ENCODE measurements at regions not wholly inside any gene's neighbourhood (a gene's known extent, or its start where the extent isn't known, plus 50 kb on each side); places are given as distances from the start of the nearest gene placed in this dataset.
A peak's percentile ranks its signal among the peaks of the same experiment; 100 is the strongest.

DNA sequence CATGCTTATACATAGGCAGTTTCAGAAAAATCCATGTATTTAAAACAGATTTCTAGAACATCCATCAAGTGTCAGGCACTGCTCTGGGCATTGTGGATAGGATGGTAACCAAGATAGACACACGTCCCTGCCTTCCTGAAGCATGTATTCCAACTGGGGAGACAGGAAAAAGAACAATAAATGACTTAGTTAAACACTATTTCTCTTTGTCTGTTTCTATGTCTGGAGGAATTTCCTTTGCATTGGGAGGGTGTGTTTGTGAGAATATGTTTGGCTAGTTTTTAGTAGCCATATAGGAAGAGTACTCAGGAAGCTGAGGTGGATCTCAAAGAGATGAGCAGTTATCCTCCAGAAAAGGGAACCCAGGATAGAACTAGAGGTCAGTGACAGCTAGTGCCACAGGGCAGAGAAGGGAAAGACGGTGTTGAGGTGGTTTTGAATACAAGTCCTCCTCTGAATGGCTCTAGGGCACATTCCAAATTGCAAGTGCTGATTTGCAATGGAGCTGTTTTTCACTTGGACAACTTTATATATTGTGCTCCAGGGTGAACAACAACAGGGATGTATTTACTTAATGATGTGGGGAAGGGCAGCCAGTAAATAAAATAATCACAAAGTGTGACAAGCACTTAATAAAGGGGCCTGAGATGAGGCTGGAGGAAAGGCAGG, 144.7 kb upstream of the SHB start:
- in situ Hi-C loops (cut with MboI; ENCODE audit: low pct_unique_long_range_greater_than_20kb, low sequenced_read_pairs) = no loop called here
- no peak for DNase-seq

- in situ Hi-C loops (cut with MboI; ENCODE audit: low pct_unique_long_range_greater_than_20kb, low sequenced_read_pairs) = no loop called here
Observed at GRCh38 chr9:38212016-38212415, 143.0 kb upstream of the SHB start.

DNA sequence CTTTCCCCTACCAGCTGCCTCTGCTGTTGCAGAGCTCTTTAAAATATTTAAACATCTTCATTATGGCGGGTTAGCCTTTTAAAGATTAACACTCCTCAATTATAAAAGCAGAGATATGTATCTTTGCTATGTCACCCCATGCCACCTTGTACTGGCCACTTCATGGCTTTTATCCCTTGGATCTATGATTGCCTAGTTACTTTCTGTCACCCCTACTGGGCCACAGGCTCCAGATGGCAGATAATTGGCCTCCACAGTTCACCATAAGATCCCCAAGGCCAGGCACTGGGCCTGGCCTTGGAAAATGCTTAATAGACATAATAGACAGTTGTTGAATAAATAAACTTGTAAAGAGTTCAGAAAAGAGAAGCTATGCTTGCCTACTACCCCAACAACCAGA, 142.0 kb upstream of the SHB start:
- in situ Hi-C loops (cut with MboI; ENCODE audit: low pct_unique_long_range_greater_than_20kb, low sequenced_read_pairs) = no loop called here
- DNase-seq = no peak

More at GRCh38 chr9:38212016-38212415, 143.0 kb upstream of the SHB start:
- no peak for DNase-seq

DNA sequence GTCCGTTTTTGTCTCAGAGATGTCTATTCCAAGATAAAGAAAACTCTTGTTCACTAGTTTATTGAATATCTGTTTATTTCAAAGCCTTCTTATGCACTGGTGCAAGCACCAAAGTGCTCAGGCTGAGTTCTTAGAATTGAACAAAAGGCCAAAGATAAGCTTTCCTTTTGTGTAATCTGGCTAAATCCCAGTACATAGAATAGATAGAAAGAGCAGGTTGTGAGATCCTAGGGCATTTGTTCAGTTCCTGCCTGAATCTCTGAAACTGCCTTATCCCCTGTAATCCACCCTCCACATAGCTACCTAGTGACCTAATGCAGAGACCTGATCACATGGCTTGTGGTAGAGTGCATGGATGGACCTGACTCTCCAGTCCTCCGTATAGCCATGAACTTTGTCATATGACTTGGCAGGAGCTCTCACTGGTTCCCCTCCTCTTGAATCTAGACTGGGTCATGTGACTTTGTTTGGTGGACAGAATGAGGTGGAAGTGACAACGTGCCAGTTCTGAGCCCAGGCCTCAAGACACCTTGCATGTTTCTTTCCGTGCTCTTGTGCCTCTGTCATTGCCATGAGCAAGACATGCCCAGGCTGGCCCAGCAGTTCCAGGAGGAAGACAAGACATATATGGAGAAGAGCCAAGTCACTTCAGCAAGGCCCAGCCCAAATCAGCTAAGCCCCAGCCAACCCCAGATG, 139.3 kb upstream of the SHB start:
- peak; percentile 8 for DNase-seq
- in situ Hi-C loops (cut with MboI; ENCODE audit: low pct_unique_long_range_greater_than_20kb, low sequenced_read_pairs) = no loop called here

GRCh38 chr9:38207247-38207778, 138.3 kb upstream of the SHB start:
- DNase-seq = no peak
- in situ Hi-C loops (cut with MboI; ENCODE audit: low pct_unique_long_range_greater_than_20kb, low sequenced_read_pairs) = no loop called here

GRCh38 chr9:38205279-38205678, 136.3 kb upstream of the SHB start:
- DNase-seq = no peak
- in situ Hi-C loops (cut with MboI; ENCODE audit: low pct_unique_long_range_greater_than_20kb, low sequenced_read_pairs) = no loop called here

GRCh38 chr9:38202336-38202938, 133.4 kb upstream of the SHB start:
- DNase-seq = no peak

GRCh38 chr9:38201844-38202243, 132.8 kb upstream of the SHB start:
- DNase-seq = no peak
- in situ Hi-C loops (cut with MboI; ENCODE audit: low pct_unique_long_range_greater_than_20kb, low sequenced_read_pairs) = no loop called here

More at GRCh38 chr9:38202336-38202938, 133.4 kb upstream of the SHB start:
- in situ Hi-C loops (cut with MboI; ENCODE audit: low pct_unique_long_range_greater_than_20kb, low sequenced_read_pairs) = no loop called here

GRCh38 chr9:38200431-38200830, 131.4 kb upstream of the SHB start:
- no peak for DNase-seq
- in situ Hi-C loops (cut with MboI; ENCODE audit: low pct_unique_long_range_greater_than_20kb, low sequenced_read_pairs) = no loop called here

- DNase-seq = no peak
- in situ Hi-C loops (cut with MboI; ENCODE audit: low pct_unique_long_range_greater_than_20kb, low sequenced_read_pairs) = no loop called here
Observed at GRCh38 chr9:38198140-38198539, 129.1 kb upstream of the SHB start.

DNA sequence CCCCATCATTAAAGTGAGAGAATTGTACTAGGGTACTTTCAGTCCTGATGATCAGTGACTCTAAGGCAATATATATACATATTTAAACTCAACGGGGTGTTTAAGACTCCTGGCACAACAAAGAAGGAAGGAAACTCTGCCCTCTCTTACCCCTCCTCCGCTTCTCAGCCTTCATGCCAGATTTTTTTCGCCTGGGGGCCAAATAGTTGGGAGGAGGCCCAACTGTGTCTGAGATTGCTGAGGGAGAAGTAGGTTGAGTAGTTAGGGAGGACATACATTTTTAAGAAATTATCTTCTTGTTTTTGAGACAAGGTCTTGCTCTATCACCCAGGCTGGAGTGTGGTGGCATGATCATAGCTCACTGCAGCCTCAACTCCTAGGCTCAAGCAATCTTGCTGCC, 127.7 kb upstream of the SHB start:
- no peak for DNase-seq
- in situ Hi-C loops (cut with MboI; ENCODE audit: low pct_unique_long_range_greater_than_20kb, low sequenced_read_pairs) = no loop called here

DNA sequence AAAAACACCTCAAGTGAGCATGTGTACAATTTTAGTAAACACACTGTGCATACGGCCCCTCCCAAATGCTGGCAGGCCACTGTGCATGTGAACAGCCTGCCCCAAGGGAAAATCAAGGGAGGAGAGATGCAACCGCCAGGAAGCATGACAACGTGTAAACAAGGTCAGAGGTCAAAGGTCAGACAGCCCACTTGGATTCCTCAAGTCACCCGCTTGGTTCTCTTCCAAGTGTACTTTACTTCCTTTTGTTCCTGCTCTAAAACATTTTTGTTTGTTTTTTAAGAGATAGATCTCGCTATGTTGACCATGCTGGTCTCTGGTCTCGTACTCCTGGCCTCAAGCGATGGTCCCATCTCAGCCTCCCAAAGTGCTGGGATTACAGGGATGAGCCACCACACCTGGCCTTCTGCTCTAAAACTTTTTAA, 126.7 kb upstream of the SHB start:
- no peak for DNase-seq
- in situ Hi-C loops (cut with MboI; ENCODE audit: low pct_unique_long_range_greater_than_20kb, low sequenced_read_pairs) = no loop called here

DNA sequence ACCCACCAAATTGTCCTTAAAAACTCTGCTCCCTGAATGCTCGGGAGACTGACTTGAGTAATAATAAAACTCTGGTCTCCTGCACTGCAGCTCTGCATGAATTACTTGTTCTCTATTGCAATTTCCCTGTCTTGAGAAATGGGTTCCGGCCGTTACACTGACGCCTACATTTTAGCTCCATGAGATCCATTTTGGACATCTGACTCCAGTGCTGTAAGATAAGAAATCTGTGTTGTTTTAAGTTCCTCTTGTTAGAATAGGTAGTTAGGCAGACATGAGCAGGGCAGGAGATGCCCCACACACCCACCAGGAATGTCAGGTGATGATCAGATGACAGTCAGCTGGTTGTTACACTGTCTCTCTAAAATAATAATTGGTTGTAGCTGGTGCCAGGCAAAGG, 125.8 kb upstream of the SHB start:
- in situ Hi-C loops (cut with MboI; ENCODE audit: low pct_unique_long_range_greater_than_20kb, low sequenced_read_pairs) = no loop called here
- DNase-seq = no peak

DNA sequence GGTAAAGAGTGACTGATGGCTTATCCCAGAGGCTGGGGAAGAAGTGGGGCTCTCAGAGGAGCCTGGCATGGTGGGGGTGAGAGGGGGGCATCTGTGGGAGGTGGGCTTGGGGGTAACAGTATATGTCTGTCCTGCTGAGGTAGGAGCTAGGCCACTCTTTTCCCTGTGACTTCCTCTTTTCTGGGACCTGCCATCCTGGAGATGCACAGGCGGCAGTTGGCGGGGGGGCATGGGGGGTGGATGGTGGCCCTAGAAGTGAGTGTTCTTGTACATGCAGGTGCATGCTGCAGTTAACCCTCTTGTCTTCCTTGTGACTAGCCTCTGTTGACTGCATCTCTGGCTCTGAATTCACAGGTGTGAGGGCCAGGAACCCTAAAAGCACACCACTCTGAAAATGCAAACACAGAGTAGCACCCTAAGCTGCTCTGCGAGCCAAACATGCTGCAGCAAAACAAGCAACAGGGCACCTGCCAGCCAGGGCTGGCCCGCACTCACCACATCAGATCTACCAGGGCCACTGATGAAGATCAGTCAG, 123.8 kb upstream of the SHB start:
- no peak for DNase-seq
- in situ Hi-C loops (cut with MboI; ENCODE audit: low pct_unique_long_range_greater_than_20kb, low sequenced_read_pairs) = no loop called here

DNA sequence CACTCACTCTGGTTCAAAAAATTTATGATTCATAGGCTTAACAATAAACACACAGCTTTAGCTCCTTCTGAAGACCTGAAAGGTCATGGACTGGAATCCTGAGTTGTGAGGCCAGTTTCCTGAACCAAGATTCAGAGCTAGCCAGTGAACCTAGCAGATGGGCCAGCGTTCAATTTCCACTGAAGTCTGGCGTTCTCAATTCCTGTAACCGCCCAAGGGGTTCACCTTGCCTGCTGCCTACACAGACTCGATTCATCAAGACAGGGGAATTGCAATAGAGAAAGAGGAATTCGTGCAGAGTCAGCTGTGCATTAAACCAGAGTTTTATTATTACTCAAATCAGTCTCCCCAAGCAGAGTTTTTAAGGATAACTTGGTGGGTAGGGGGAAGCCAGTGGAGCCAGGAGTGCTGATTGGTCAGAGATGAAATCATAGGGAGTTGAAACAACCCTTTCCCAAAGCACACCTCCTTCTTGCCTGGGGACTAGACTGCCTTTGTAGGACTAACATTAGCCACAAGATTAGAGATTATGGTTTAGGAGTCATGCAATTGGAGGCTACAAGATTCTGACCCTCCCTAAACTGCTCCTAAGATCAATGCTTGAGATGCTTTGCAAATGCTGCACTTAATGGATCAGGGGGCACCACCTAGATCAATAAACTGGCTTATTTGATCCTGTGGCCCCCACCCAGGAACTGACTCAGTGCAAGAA, 117.5 kb upstream of the SHB start:
- no peak for DNase-seq
- in situ Hi-C loops (cut with MboI; ENCODE audit: low pct_unique_long_range_greater_than_20kb, low sequenced_read_pairs) = no loop called here

- no peak for DNase-seq
- in situ Hi-C loops (cut with MboI; ENCODE audit: low pct_unique_long_range_greater_than_20kb, low sequenced_read_pairs) = no loop called here
Observed at GRCh38 chr9:38185647-38186403, 116.8 kb upstream of the SHB start.

- no peak for DNase-seq
- in situ Hi-C loops (cut with MboI; ENCODE audit: low pct_unique_long_range_greater_than_20kb, low sequenced_read_pairs) = no loop called here
Observed at GRCh38 chr9:38183994-38184568, 115.1 kb upstream of the SHB start.

DNA sequence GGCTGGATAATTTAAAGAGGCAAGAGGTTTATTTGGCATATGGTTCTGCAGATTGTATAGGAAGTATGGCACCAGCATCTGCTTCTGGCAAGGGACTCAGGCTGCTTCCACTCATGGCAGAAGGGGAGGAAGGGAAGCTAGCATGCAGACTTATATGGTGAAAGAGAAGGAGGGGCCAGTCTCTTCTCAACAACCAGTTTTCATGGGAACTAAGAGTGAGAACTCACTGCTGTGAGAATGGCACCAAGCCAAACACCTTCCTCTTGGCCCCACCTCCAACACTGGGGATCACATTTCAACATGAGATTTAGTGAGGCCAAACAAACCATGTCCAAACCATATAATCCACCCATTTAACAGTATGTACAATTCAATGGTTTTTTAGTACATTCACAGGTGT, 113.3 kb upstream of the SHB start:
- DNase-seq = no peak
- in situ Hi-C loops (cut with MboI; ENCODE audit: low pct_unique_long_range_greater_than_20kb, low sequenced_read_pairs) = no loop called here
